ENCODE measurements at regions not wholly inside any gene's neighbourhood (a gene's known extent, or its start where the extent isn't known, plus 50 kb on each side); places are given as distances from the start of the nearest gene placed in this dataset.
"Not testable (repeated sequence)": the region's sequence is repeated elsewhere in the genome, so short reads cannot be mapped to it uniquely, and the experiment has no call there.

DNA sequence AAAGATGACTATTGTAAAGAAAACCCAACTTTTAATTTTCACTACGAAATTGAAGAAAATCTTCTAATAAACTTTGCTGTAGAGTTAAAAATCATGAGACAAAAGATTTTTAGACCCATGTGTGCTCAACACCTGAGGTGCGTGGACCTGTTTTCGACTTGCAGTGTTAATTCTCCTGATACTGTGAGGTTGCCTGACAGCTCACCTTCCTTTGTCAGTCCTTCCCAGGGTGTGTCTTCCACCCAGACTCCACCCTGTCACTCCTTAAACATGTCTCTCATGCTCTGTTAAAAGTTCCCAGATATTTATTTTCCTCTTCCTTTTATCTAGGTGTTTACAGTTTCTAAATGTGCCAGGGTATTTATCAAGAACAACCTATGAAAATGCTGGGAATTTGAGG is 151.3 kb upstream of the NT5E start:
- no peak for DNase-seq
- intact Hi-C loops (cut with DNase I, micrococcal nuclease) = no loop called here
- ATAC-seq = no peak

DNA sequence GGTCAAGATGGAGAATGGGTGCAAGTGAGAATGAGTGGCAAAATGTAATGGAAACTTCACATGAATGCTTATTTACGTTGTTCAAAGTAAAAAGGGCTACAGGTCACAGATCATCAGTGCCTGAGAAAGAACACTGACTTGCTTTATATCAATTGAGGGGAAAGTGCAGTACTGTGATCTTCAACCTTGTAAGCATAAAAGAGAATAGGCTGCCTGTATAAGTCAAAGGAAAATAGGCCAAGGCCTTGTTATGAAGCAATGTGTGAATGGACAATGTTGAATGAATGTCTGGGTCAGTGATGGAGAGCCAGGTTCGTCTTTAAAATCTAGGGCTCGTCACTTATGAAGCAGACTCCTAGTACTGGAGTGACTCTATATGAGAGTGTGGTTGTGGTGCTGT is 158.6 kb upstream of the NT5E start:
- ATAC-seq (no peak), DNase-seq (no peak)
- intact Hi-C loops (cut with DNase I, micrococcal nuclease) = no loop called here

DNA sequence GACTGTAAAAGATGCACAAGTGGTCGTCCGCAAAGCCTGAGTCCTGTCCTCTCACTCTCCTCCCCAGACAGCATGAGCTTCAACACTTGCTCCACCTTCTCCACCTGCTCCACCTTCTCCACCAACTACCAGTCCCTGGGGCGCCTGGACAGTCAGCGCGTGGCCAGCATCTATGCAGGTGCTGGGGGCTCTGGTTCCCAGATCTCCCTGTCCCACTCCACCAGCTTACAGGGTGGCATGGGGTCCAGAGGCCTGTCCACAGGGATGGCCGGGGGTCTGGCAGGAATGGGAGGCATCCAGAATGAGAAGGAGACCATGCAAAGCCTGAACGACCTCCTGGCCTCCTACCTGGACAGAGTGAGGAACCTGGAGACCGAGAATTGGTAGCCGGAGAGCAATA is 162.2 kb upstream of the NT5E start:
- intact Hi-C loops (cut with DNase I, micrococcal nuclease) = no loop called here
- DNase-seq (no peak), ATAC-seq (no peak)

DNA sequence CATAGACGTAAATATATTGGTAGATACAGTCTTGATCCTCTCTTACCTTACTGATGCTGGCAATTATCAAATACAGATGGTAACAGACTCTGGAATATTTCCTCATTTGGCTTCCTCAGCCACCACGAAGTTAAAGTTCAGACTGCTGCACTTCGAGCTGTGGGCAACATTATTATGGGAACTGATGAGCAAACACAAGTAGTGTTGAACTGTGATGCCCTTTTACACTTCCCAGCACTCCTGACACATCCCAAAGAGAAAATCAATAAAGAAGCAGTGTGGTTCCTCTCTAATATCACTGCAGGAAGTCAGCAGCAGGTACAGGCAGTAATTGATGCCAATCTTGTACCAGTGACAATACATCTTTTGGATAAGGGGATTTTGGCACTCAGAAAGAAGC is 162.7 kb upstream of the NT5E start:
- DNase-seq = no peak
- no peak for ATAC-seq
- intact Hi-C loops (cut with DNase I, micrococcal nuclease) = no loop called here

DNA sequence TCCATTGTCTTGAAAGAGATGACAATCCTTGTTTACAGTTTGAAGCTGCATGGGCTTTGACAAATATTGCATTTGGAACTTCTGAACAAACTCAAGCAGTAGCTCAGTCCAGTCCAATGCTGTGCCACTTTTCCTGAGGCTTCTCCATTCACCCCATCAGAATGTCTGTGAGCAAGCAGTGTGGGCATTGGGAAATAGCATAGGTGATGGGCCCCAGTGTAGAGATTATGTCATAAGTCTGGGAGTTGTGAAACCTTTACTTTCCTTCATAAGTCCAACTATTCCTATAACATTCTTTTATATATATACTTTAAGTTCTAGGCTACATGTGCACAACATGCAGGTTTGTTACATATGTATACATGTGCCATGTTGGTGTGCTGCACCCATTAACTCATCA is 163.4 kb upstream of the NT5E start:
- DNase-seq; ATAC-seq; intact Hi-C loops (cut with DNase I, micrococcal nuclease): not testable (repeated sequence)

DNA sequence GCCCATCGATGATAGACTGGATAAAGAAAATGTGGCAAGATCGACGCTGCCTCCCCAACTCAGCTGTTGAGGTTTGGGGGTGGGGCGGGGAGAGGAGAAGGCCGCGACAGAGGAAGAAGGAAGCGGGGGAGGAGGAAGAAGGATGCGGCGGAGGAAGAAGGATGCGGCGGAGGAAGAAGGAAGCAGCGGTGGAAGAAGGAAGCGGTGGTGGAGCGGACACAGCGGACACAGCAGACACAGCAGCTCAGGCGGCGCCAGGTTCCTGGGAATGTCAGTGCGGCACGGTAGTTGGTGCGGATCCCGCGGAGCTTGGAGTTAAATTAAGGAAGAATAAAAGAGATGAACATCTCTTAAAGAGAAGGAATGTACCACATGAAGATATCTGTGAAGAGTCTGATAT is 163.9 kb upstream of the NT5E start:
- intact Hi-C loops (cut with DNase I, micrococcal nuclease) = no loop called here
- ATAC-seq (no peak), DNase-seq (no peak)

DNA sequence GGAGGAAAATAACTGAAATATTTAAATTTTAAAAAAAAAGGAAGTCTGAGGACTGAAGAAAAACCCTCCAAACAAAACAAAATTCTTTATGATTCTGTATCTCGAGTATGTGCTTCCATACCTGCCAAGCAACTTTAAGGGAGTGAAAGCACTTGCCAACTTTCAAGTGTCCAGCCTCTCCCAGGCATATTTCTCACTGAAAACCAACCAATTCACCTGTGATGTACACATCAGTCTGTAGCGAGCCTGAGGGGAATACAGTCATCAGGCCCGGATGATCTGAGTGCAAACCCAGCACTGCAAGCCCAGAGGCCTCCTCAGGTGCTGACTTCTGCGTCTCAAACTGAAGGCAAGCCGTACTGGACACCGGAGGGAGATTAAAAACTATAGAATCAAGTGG is 164.8 kb upstream of the NT5E start:
- ATAC-seq (no peak), DNase-seq (no peak)
- intact Hi-C loops (cut with DNase I, micrococcal nuclease) = no loop called here

DNA sequence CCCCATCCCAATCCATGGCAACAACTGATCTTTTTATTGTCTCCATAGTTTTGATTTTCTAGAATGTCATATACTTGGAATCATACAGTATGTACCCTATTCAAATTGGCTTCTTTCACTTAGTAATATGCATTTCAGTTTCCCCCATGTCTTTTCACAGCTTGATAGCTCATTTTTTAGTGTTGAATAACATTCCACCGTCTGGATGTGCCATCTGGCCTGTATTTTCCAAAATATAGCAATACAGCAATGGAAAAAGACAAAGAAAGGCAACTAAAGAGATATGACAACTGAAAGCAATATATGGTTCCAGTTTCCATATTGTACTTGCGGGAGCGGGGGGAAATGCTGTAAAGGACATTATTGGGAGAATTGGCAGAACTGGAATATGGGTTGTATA is 166.4 kb upstream of the NT5E start:
- intact Hi-C loops (cut with DNase I, micrococcal nuclease) = no loop called here
- no peak for ATAC-seq
- DNase-seq = no peak

DNA sequence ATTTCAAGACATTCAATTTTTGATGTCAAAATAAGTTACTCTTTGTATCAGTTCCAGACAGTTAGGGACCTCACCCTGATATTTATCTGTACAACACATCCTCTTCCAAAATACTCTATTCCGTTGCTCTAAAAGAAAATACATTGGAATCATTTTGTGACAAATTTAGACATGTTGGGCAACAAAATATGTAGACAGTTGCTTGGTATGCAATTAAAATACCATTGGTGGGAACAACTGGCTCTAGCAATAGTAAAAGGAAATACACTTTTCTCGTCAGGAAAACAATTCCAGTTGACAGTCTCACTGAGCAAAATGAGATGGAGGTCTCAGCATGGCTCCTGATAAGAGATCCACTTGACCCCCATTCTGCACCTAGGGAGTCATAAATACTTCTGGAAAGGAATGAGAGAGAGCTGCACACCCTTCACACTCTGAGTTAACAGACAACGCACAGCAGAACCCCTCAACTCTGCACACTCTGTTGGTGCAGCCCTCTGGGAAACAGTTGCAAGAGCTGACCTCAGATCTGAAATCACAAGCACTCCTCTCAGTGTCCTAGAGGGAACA is 171.3 kb upstream of the NT5E start:
- DNase-seq (no peak), ATAC-seq (no peak)
- intact Hi-C loops (cut with DNase I, micrococcal nuclease) = no loop called here

DNA sequence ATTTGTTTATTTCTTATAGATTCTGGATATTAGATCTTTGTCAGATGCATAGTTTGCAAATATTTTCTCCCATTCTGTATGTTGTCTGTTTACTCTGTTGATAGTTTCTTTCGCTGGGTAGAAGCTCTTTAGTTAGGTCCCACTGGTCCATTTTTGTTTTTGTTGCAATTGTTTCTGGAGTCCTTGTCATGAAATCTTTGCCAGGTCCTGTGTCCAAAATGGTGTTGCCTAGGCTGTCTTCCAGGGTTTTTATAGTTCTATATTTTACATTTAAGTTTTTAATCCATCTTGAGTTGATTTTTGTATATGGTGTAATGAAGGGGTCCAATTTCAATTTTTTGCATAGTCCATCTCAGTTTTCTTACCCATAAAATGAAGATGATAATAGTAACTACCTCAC is 173.9 kb upstream of the NT5E start:
- ATAC-seq; intact Hi-C loops (cut with DNase I, micrococcal nuclease); DNase-seq: not testable (repeated sequence)

DNA sequence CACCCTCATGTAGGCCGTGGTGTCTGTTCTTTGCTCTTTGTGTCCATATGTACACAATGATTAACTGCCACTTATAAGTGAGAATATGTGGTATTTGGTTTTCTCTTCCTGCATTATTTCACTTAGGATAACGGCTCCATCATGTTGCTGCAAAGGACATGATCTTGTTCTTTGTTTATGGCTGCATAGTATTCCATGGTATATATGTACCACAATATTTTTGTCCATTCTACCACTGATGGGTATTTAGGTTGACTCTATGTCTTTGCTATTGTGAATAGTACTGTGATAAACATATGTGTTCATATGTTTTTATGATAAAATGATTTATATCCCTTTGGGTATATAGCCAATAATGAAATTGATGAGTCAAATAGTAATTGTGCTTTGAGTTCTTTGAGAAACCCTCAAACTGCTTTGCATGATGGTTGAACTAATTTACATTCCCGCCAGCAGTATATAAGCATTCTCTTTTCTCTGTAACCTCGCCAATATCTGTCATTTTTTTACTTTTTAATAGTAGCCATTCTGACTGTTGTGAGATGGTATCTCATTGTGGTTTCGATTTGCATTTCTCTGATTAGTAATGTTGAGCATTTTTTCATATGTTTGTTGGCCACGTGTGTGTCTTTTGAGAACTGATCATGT is 174.4 kb upstream of the NT5E start:
- DNase-seq (no peak), ATAC-seq (no peak)
- intact Hi-C loops (cut with DNase I, micrococcal nuclease) = no loop called here

DNA sequence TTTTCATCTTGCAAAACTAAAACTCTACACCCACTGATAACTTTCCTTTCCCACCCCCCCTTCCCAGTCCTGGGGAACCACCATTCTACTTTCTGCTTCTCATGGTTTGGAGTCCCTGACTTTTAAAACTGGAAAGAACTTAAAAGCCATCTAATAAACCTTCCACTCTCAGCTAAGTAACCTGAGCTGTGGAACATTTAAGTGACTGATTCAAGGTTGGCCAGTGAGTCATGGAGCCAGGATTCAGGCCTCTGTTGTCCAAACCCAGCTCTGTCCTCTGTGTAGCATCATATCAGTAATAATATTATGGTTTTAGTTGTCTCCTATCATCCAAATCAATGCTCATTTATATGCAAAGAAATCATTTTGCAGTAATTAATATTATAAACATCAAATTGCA is 176.0 kb upstream of the NT5E start:
- ATAC-seq (no peak), DNase-seq (no peak)
- intact Hi-C loops (cut with DNase I, micrococcal nuclease) = no loop called here

DNA sequence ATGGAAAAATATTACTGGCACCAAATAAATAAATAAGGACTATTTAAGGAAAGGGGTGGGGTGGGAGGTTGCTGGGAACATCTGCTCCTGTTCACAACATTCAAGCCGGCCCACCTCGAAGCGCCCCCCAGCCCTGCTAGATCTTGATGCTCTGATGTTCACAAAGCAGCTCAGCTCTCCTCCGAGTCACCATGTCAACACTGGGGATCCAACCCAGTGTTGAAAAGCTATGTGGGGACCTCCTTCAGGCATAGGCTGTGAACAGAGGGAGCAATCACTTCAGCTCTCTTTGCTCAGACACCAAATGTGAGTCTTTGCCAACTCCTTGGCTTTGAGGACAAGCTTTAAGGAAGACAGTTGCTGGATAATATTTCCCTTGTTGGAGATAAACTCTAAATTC is 176.8 kb upstream of the NT5E start:
- DNase-seq (no peak), ATAC-seq (no peak)
- intact Hi-C loops (cut with DNase I, micrococcal nuclease) = no loop called here

DNA sequence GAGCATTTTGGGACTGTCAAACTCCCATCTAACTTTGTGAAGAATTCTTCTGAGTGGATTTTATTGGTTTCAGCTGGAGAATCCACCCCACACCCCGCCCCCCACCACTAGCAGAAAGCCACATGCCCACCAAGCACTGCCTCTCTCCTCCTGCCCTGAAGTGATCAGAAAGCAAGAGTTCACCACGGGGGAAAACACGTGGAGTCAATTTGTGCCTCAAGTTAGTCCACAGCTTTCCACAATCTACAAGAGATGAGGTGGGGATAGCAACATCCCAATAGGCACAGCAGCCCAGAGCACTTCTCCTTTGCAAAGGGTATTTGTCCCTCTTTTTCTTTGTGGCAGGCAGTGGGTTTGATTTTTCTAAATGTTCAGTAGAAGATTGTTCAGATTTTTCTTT is 177.3 kb upstream of the NT5E start:
- ATAC-seq (no peak), DNase-seq (no peak)
- intact Hi-C loops (cut with DNase I, micrococcal nuclease) = no loop called here

DNA sequence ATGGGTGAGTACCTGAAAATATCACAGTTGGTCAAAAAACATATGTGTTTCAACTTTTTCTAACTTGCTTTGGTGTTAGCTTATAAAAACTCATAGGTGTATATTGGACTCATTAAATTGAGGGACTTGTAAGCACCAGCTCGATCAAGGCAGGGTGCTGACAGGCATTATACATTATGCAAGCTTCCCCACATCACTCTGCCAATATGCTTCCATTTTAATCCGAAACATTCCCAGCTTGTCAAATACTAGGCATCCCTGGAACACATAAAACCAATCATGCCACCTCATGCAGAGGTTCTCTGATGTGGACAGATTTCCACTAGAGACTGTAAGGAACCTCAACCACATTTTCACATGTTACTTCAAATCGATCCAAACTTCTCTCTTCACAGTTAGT is 187.3 kb upstream of the NT5E start:
- intact Hi-C loops (cut with DNase I, micrococcal nuclease) = no loop called here
- DNase-seq (no peak), ATAC-seq (no peak)

DNA sequence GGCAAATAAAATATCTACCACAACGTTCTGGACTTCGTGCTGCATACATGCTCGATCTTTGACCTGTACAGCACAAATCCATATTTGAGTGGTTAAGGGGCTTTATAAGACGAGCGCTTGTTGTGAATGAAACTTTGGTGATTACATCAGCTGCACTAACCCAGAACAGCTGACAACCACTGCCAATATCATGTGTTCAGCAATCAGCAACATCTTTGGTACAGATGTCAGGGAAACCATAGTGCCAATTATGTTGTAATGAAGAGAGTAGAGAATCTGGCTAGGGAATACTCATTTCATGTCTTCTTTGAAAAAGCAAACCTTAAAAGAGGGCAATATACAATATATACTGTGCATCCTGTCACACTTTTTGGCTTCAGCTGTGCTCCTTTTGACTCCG is 188.6 kb upstream of the NT5E start:
- ATAC-seq = no peak
- intact Hi-C loops (cut with DNase I, micrococcal nuclease) = no loop called here

DNA sequence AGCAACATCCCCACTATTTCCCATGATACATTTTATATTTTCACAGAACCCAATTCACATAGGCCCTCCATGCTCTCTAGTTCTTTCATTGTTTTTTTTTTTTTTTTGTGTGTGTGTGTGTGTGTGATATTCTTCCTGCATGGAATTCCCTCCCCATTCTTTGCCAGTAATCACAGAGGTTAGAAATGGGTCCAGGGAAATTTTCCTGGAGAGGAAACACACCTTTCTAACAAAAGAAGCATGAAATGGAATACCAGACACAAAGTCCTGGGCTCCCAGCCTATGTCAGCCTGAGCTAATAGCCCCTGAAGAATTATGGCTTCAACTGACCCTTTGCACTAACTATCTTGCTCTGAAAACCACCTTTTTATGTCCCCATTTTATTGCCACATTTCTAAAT is 194.2 kb upstream of the NT5E start:
- intact Hi-C loops (cut with DNase I, micrococcal nuclease) = no loop called here
- DNase-seq (no peak), ATAC-seq (no peak)

More for the DNA sequence above, 188.6 kb upstream of the NT5E start:
- no peak for DNase-seq

DNA sequence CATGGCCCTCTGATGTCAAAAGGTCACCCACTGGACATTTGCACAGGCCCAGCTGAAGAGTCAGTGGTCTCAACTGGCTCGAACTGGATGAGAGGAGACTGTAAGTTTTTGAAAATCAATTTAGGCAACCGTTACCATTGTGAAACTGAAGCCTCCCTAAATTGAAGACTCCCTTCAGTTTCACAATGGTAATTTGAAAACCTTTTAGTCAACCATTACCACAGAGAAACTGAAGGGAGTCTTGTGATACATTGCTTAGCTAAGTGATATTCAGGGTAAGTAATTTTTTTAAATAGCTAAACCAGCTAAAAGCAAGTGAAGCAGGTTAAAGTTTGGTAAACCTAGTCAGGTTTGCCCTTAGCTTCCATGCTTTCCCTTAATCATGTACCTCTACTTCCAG is 197.3 kb upstream of the NT5E start:
- no peak for ATAC-seq
- intact Hi-C loops (cut with DNase I, micrococcal nuclease) = no loop called here
- no peak for DNase-seq

DNA sequence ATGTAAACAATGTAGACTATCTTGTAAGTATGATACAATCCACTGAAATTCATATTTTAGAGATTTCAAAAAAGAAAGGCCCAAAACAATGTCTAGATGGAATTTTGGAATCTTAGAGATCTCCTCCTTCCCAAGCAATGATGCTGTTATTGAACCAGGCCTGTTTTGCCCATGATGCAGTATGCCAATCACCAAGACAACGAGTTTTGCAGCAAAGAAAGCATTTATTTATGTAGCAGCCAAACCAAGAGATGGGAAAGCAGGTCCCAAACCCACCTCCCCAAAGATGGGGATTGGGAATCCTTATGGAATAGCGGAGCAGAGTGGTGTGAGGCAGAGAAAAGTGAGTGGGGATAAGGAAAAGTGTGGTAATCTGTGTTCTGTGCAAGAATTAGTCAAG is 197.8 kb upstream of the NT5E start:
- no peak for ATAC-seq
- intact Hi-C loops (cut with DNase I, micrococcal nuclease) = no loop called here
- no peak for DNase-seq

DNA sequence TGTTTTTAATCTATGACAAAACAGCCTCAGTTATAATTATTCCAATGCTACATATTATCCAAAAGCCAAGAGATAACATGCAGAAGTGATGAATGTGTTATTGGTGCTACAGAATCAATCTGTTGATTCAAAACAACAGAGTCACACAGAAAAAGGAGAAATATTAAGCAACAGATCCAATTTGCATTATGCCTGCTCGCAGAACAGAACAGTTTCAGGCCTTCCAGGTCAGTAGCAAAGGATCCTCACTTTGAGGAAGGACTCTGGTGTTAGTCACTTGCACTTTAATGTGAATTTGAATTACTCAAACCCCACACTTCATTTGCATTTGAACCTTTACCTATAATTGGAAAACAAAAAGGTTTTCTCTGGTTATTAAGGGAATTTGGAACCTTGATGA is 198.6 kb upstream of the NT5E start:
- no peak for ATAC-seq
- no peak for DNase-seq
- intact Hi-C loops (cut with DNase I, micrococcal nuclease) = no loop called here

DNA sequence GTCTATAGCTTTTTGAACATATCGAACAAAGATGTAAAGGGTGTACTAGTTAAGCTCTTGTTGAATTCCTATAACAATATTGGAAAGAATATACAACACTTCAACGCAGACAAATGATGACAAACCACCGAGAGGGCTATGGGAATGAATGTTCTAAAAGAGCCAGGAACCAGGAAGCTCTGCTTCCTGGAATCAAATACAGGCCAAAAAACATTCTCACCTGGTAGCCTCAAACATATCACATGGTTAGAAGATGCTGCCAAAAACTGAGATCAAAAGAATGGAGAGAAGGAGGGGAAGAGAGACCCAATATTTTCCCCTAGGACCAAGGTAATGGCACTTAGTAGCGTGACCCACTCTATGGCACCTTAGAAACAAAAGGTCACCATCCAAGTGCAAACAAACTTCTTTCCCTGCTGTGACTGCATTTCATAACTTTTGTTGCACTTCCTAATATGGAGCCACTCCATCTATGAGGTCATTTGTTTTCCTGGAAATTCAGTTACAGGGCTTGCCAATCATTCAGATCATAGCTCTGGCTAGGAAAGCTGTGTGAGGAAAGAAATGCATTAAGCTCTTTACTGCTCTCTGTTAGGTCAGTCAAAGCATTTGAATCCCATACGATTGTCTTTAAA is 199.2 kb upstream of the NT5E start:
- DNase-seq = no peak
- ATAC-seq = no peak
- intact Hi-C loops (cut with DNase I, micrococcal nuclease) = no loop called here

Data from left colon (tissue), 2 donors.